Calu3 (cell line): ENCODE measurements at regions not wholly inside any gene's neighbourhood (a gene's known extent, or its start where the extent isn't known, plus 50 kb on each side); places are given as distances from the start of the nearest gene placed in this dataset.

Experiments used
- BruUV-seq: library from RNA; stranded (reverse); fragments of 400-500 nt; replicated peaks from 2 replicates; lab custom pipeline; 2021; lab: Mats Ljungman, UMichigan
- CTCF ChIA-PET: fragments of 300-600 bp; sonication (Branson Sonifier 250); formaldehyde crosslinking; loops from one replicate; lab custom pipeline; 2022; ENCODE audit warnings: antibody characterized with exemption; lab: Charles Lee
- DNase-seq: peaks from one replicate; pipeline ENCODE4 v3.0.0; 2022
- H3K27ac Mint-ChIP-seq: one replicate; pipeline ENCODE4 v1.8.0; 2022; ENCODE audit warnings: mixed read lengths; ENCODE audit not compliant: unreplicated experiment
- H3K27me3 Mint-ChIP-seq: one replicate; pipeline ENCODE4 v1.8.0; 2022; ENCODE audit warnings: mixed read lengths; ENCODE audit not compliant: unreplicated experiment
- H3K36me3 Mint-ChIP-seq: one replicate; pipeline ENCODE4 v1.8.0; 2022; ENCODE audit warnings: mild to moderate bottlenecking, moderate library complexity, mixed read lengths; ENCODE audit not compliant: insufficient read depth, unreplicated experiment
- H3K4me1 Mint-ChIP-seq: one replicate; pipeline ENCODE4 v1.8.0; 2022; ENCODE audit warnings: mild to moderate bottlenecking, low read depth, mixed read lengths; ENCODE audit not compliant: unreplicated experiment
- H3K4me3 Mint-ChIP-seq: one replicate; pipeline ENCODE4 v1.8.0; 2022; ENCODE audit warnings: mild to moderate bottlenecking, low read depth, moderate library complexity, mixed read lengths; ENCODE audit not compliant: unreplicated experiment
- H3K9me3 Mint-ChIP-seq: one replicate; pipeline ENCODE4 v1.8.0; 2022; ENCODE audit warnings: low read depth, mixed read lengths; ENCODE audit not compliant: unreplicated experiment
- intact Hi-C: fragments of 100-400 bp; cut with micrococcal nuclease; formaldehyde crosslinking; loops from one replicate; pipeline ENCODE4 v1.10.0; 2022; ENCODE audit not compliant: unreplicated experiment
- TF ChIP-seq, protein P1 (sequence below): fragments of 200-600 bp; IDR thresholded peaks from one replicate; pipeline ENCODE4 v1.8.0; 2022; ENCODE audit warnings: antibody characterized with exemption; ENCODE audit not compliant: unreplicated experiment

DNA sequence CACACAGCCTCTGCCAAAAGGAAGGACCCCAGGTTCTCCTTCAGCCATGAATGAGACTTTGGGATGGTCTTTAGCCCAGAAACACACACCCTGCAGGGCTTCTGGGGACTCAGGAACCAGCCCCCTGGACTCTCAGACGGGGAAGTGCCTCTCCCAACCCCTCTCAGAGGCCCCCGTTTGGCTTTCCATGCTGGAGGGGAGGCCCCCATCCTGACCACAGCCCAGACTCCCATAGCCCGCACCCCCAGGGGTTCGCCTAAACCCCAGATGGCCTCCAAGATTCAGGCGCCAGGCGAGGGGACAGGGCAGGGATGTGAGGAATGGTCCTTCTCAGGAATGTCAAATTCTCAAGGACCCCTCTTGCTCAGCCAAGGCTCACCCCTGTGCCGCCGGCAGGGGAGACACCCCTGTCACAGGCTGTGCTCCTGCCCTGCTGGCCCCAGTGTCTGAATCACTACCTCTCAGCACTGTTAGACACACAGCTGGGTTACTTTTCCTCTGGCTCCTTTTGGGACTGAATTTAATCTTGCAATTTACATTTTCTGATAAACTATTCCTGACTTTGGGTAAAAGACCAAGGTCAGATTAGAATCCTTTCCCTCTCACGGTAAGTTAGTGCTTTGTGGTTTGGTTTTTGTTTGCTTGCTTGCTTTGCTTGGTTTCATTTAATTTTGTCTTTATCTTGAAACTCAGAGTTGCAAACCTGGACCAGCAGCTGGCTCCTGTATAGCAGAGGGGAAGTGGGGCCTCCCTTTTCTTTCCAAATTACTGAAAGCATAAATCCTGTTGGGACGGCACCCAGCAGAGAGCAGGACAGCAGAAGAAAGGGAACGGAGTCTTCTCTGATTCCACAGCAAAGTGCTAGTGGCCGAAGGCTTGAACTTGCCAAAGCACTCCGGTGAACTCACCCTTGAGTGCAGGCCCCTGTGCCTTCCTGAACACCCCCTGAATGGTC lies 198.9 kb upstream of the RAB6C start:
- no peaks in the 10 kb centered on the region for H3K4me1 Mint-ChIP-seq
- H3K9me3 Mint-ChIP-seq = peaks cover 3% of the 10 kb centered on the region
- CTCF ChIA-PET = no interaction called here
- peaks cover 36% of the 10 kb centered on the region for H3K27me3 Mint-ChIP-seq
- intact Hi-C loops = no loop called here
- H3K36me3 Mint-ChIP-seq = no peaks in the 10 kb centered on the region
- H3K4me3 Mint-ChIP-seq = no peak overlapping the region
- H3K27ac Mint-ChIP-seq = no peak overlapping the region
- no TSS peak for BruUV-seq
- no peak for DNase-seq
- TF ChIP-seq, protein P1, sequence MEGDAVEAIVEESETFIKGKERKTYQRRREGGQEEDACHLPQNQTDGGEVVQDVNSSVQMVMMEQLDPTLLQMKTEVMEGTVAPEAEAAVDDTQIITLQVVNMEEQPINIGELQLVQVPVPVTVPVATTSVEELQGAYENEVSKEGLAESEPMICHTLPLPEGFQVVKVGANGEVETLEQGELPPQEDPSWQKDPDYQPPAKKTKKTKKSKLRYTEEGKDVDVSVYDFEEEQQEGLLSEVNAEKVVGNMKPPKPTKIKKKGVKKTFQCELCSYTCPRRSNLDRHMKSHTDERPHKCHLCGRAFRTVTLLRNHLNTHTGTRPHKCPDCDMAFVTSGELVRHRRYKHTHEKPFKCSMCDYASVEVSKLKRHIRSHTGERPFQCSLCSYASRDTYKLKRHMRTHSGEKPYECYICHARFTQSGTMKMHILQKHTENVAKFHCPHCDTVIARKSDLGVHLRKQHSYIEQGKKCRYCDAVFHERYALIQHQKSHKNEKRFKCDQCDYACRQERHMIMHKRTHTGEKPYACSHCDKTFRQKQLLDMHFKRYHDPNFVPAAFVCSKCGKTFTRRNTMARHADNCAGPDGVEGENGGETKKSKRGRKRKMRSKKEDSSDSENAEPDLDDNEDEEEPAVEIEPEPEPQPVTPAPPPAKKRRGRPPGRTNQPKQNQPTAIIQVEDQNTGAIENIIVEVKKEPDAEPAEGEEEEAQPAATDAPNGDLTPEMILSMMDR = no peak

DNA sequence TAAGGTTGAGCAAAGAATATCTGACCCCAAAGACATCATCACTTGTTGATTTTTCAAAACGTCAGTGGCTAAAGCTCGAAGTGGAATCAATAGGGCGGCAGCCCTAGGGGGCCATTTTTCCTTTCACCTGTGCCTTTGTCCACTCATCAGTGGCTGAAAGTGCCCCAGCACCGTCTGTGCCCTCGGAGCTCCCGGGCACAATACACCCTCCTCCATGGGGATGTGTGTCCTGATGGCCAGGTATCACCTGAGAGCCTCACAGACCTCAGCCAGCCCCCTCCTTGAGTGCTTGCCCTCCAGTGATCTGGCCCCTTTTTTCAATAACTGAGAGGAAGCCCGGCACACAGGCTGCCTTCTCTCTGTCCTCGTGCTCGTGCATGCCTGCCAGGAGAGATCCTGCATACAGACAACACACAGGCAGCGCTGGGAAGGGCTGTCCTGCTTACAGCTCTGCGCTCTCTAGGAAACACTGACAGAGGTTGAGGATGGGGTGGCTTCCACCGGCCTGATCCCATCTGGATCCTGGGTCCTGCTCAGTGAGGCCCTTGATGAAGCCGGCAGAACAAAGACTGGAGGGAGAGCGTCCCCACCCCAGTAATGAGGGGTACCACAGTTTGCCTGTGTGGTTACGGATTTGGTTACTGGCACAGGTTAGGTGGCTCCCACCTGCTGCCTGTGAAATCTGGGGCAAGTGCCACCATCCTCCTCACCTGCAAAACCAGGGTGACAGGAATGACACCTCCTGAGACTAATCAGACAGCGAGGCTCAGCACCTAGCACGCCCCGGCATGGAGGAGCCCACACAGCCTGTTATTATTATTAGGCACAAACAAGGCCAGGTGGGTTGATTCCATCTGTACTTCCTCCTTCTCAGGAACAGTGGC lies 197.5 kb upstream of the RAB6C start:
- H3K4me3 Mint-ChIP-seq = no peak overlapping the region
- no peaks in the 10 kb centered on the region for H3K4me1 Mint-ChIP-seq
- no peaks in the 10 kb centered on the region for H3K36me3 Mint-ChIP-seq
- DNase-seq = no peak
- BruUV-seq = no TSS peak
- H3K9me3 Mint-ChIP-seq = peaks cover 3% of the 10 kb centered on the region
- intact Hi-C loops = no loop called here
- CTCF ChIA-PET = no interaction called here
- H3K27me3 Mint-ChIP-seq = peaks cover 47% of the 10 kb centered on the region
- H3K27ac Mint-ChIP-seq = no peak overlapping the region
- TF ChIP-seq, protein P1 = no peak

DNA sequence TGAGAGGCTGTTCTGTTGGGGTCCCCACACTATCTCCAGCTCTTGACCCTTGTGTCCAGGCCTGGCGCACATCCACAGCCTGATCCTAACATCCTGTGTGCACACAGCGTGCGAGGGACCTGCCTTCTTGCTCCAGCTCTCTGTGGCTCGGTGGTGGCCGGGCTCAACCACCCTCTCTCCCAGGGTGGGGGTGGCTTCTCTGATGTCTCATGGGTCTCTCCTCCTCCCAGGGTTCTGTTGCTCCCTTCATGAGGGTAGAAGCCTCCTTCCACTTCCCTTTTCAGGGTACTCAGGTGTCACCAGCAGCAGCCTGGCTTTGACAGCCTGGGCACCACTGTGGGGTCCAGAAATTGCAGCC lies 196.9 kb upstream of the RAB6C start:
- BruUV-seq = no TSS peak
- CTCF ChIA-PET = no interaction called here
- Mint-ChIP-seq H3K4me1 (no peaks in the 10 kb centered on the region), H3K9me3 (peaks cover 3% of the 10 kb centered on the region), H3K27ac (no peak overlapping the region), H3K4me3 (no peak overlapping the region), H3K36me3 (no peaks in the 10 kb centered on the region), H3K27me3 (peaks cover 47% of the 10 kb centered on the region)
- TF ChIP-seq, protein P1 = no peak
- intact Hi-C loops = no loop called here
- no peak for DNase-seq

DNA sequence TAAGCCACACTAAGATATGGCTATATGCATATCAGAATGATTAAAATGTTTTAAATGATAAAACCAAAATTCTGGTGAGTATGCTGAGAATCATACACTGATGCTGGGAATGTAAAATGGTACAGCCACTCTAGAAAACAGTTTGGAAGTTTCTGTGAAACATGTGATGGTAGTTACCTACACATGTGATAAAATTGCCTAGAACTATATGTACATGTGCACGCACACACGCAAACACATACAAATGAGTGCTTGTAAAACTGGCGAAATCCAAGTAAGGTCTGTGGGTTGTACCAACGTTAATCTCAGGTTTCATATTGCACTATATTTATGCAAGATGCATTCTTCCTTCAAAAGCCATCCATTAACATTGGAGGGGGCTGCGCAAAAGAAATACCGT lies 195.0 kb upstream of the RAB6C start:
- intact Hi-C loops = no loop called here
- TF ChIP-seq, protein P1 = no peak
- DNase-seq = no peak
- no TSS peak for BruUV-seq
- CTCF ChIA-PET = no interaction called here
- Mint-ChIP-seq H3K27me3 (peaks cover 47% of the 10 kb centered on the region), H3K36me3 (no peaks in the 10 kb centered on the region), H3K4me1 (no peaks in the 10 kb centered on the region), H3K4me3 (no peak overlapping the region), H3K9me3 (peaks cover 5% of the 10 kb centered on the region), H3K27ac (no peak overlapping the region)
